Heart left ventricle (tissue), 13 donors: ENCODE measurements at regions not wholly inside any gene's neighbourhood (a gene's known extent, or its start where the extent isn't known, plus 50 kb on each side); places are given as distances from the start of the nearest gene placed in this dataset.

Experiments used
- POLR2A ChIP-seq, 2 donors: fragments of 450-650 bp; IDR thresholded peaks; one replicate each; pipeline ENCODE4 v1.6.1; 2017; ENCODE audit warnings: antibody characterized with exemption in 2 of 2, mild to moderate bottlenecking in 2 of 2, moderate library complexity in 2 of 2
- TF ChIP-seq, protein P1 (sequence below), 12 donors: fragments of 200-600 bp; sonication (generic) in 4 of 12; IDR thresholded peaks; one replicate each; pipeline versions ENCODE4 v1.5.0 to v1.8.0; 2018 to 2022; ENCODE audit warnings: antibody characterized with exemption in 12 of 12, mild to moderate bottlenecking in 5 of 12
- donor health status: ischemic (EF 13 %, LVEDD 7.1; RV severe dilation, severe dysfunction).
- donor health status: DM: no; HTN: yes; CAD: no.
- donor health status: DM: no; HTN: no; CAD: no.
- donor health status: ischemic (EF 25% LVEDD 6.9; RV normal size, moderate dysfunction).
- donor health status: ischemic (EF 25% LVEDD 5.7; RV mildly dilated, moderate dysfunction).
- donor health status: ischemic (EF 35%, LVEDD 5.7; RV mildly dilated, moderate dysfunction).
- donor health status: nonischemic (EF 11% LVEDD 7.7; RV severe dilation, severe dysfunction).
- donor health status: DM: yes; HTN: yes; CAD: no.
- donor health status: PGD.
- donor health status: ischemic (EF 29% LVEDD 5.4; RV normal size, mild dysfunction).
- donor health status: nonischemic (EF 23%, LVEDD 6.1; RV moderate dilation, normal function).

DNA sequence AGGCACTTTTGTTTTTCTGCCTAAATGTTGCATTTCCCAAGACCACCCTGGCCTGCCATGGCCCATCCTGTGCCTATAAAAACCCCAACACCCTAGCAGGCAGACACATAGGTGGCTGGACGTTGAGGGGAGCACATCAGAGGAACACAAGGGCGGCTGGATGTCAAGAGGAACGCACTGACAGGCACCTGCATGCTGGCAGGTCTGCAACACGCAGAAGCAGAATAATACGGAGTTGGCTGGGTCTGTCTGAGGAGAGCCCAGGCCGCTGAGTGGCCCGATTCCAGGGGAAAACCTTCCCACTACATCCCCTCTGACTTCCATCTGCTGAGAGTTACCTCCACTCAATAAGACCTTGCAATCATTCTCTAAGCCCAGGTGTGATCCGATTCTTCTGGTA lies 765.6 kb downstream of the PLOD2 start:
- TF ChIP-seq, protein P1, sequence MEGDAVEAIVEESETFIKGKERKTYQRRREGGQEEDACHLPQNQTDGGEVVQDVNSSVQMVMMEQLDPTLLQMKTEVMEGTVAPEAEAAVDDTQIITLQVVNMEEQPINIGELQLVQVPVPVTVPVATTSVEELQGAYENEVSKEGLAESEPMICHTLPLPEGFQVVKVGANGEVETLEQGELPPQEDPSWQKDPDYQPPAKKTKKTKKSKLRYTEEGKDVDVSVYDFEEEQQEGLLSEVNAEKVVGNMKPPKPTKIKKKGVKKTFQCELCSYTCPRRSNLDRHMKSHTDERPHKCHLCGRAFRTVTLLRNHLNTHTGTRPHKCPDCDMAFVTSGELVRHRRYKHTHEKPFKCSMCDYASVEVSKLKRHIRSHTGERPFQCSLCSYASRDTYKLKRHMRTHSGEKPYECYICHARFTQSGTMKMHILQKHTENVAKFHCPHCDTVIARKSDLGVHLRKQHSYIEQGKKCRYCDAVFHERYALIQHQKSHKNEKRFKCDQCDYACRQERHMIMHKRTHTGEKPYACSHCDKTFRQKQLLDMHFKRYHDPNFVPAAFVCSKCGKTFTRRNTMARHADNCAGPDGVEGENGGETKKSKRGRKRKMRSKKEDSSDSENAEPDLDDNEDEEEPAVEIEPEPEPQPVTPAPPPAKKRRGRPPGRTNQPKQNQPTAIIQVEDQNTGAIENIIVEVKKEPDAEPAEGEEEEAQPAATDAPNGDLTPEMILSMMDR (IDR thresholded peaks at IDR 0.05) = no peak
- no peak for TF ChIP-seq POLR2A (IDR thresholded peaks at IDR 0.05)
